Hematopoietic multipotent progenitor cell (in vitro differentiated cells): ENCODE measurements at regions not wholly inside any gene's neighbourhood (a gene's known extent, or its start where the extent isn't known, plus 50 kb on each side); places are given as distances from the start of the nearest gene placed in this dataset.
"Not testable (repeated sequence)": the region's sequence is repeated elsewhere in the genome, so short reads cannot be mapped to it uniquely, and the experiment has no call there.

Experiments used
- DNase-seq, 3 donors: peaks; one replicate each; pipeline ENCODE4 v3.0.0-alpha.2; 2011 to 2015; ENCODE audit warnings: low read depth in 2 of 3, low spot score in 2 of 3

GRCh38 chr10:133021116-133021962 lies 66.4 kb upstream of the ADGRA1 start:
- no peak for DNase-seq

GRCh38 chr10:133020193-133020817 lies 67.4 kb upstream of the ADGRA1 start:
- no peak for DNase-seq

- no peak for DNase-seq
These were observed 68.1 kb upstream of the ADGRA1 start for GRCh38 chr10:133019651-133020050.

GRCh38 chr10:133019191-133019590 lies 68.5 kb upstream of the ADGRA1 start:
- DNase-seq, result no peak

- DNase-seq, result no peak
These were observed 69.2 kb upstream of the ADGRA1 start for GRCh38 chr10:133018491-133018890.

- no peak for DNase-seq
These were observed 70.5 kb upstream of the ADGRA1 start for GRCh38 chr10:133017203-133017601.

GRCh38 chr10:133016493-133017202 lies 71.1 kb upstream of the ADGRA1 start:
- no peak for DNase-seq

- no peak for DNase-seq
These were observed 71.8 kb upstream of the ADGRA1 start for GRCh38 chr10:133015816-133016462.

GRCh38 chr10:133015321-133015720 lies 72.4 kb upstream of the ADGRA1 start:
- DNase-seq, result no peak

- DNase-seq, result no peak
These were observed 72.2 kb upstream of the CFAP46 start for GRCh38 chr10:133014416-133015210.

GRCh38 chr10:133013463-133013862 lies 71.1 kb upstream of the CFAP46 start:
- DNase-seq, result no peak

GRCh38 chr10:133012573-133013359 lies 70.4 kb upstream of the CFAP46 start:
- no peak for DNase-seq

GRCh38 chr10:133011882-133012281 lies 69.5 kb upstream of the CFAP46 start:
- no peak for DNase-seq

GRCh38 chr10:133011393-133011792 lies 69.0 kb upstream of the CFAP46 start:
- not testable (repeated sequence) for DNase-seq

GRCh38 chr10:133010843-133011179 lies 68.4 kb upstream of the CFAP46 start:
- DNase-seq, result not testable (repeated sequence)

- no peak for DNase-seq
These were observed 67.9 kb upstream of the CFAP46 start for GRCh38 chr10:133010095-133010842.

GRCh38 chr10:133009218-133009950 lies 67.0 kb upstream of the CFAP46 start:
- peak in 1 of 3 donors; percentile 11 for DNase-seq

GRCh38 chr10:133008736-133009135 lies 66.4 kb upstream of the CFAP46 start:
- DNase-seq, result no peak
